B cell (primary cell): ENCODE measurements at regions not wholly inside any gene's neighbourhood (a gene's known extent, or its start where the extent isn't known, plus 50 kb on each side); places are given as distances from the start of the nearest gene placed in this dataset.
"Not testable (repeated sequence)": the region's sequence is repeated elsewhere in the genome, so short reads cannot be mapped to it uniquely, and the experiment has no call there.

Source experiments
- EZH2 ChIP-seq: IDR thresholded peaks from 2 replicates; pipeline ENCODE4 v1.6.1; 2012; ENCODE audit warnings: borderline replicate concordance, low read depth, mild to moderate bottlenecking, moderate library complexity, low read length; ENCODE audit not compliant: insufficient read depth, poor library complexity, severe bottlenecking
- TF ChIP-seq, protein P1 (sequence below): fragments of 200-600 bp; IDR thresholded peaks from one replicate; pipeline ENCODE4 v1.8.0; 2022; ENCODE audit warnings: antibody characterized with exemption, mild to moderate bottlenecking

DNA sequence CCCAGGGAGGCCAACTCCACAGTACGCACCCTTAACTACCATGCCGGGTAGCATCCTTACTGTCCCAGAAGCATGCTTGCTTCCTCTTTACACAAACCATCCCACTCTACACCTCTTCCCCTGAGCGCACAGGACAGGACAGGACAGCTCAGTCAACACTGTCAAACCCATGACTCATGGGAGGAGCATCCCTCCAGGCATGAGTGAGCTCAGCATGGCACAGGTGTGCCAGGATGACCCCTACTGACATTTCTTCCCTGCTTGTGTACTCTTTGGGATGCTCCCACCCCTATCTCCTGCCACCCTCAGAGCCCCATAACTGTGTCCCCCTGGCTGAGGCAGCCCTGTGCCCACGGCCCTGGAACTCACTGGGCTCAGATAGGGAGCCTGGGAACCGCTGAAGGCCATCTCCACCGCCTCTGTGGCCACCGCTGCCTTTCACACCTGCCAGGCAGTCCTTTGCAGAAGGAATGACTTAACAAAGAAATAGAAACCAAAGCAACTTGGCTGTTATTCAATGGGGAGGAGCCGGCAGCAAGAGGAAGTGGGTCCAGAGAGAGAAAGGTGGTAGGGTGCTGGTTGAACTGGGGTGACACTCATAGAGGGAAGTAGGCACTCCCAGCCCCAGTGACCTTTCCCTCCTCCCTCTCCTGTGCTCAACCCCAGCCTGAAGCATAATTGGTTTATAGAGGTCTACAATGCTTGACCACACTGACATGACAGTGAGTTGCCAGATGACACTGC lies 119.1 kb downstream of the CDRT15L2 start:
- TF ChIP-seq, protein P1, sequence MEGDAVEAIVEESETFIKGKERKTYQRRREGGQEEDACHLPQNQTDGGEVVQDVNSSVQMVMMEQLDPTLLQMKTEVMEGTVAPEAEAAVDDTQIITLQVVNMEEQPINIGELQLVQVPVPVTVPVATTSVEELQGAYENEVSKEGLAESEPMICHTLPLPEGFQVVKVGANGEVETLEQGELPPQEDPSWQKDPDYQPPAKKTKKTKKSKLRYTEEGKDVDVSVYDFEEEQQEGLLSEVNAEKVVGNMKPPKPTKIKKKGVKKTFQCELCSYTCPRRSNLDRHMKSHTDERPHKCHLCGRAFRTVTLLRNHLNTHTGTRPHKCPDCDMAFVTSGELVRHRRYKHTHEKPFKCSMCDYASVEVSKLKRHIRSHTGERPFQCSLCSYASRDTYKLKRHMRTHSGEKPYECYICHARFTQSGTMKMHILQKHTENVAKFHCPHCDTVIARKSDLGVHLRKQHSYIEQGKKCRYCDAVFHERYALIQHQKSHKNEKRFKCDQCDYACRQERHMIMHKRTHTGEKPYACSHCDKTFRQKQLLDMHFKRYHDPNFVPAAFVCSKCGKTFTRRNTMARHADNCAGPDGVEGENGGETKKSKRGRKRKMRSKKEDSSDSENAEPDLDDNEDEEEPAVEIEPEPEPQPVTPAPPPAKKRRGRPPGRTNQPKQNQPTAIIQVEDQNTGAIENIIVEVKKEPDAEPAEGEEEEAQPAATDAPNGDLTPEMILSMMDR, result not testable (repeated sequence)
- not testable (repeated sequence) for TF ChIP-seq EZH2
